Neural crest cell (in vitro differentiated cells): ENCODE measurements at regions not wholly inside any gene's neighbourhood (a gene's known extent, or its start where the extent isn't known, plus 50 kb on each side); places are given as distances from the start of the nearest gene placed in this dataset.

ENCODE experiments used
- DNase-seq: peaks from one replicate; pipeline ENCODE4 v3.0.0; 2021; ENCODE audit warnings: low read depth, mixed read lengths, low spot score
- H3K27ac Mint-ChIP-seq: one replicate; pipeline ENCODE4 v1.8.0; 2021; ENCODE audit warnings: mild to moderate bottlenecking, mixed read lengths; ENCODE audit not compliant: unreplicated experiment
- H3K27me3 Mint-ChIP-seq: 2 replicates; pipeline ENCODE4 v1.8.0; 2021; ENCODE audit warnings: low read depth, mild to moderate bottlenecking, mixed read lengths
- H3K36me3 Mint-ChIP-seq: 2 replicates; pipeline ENCODE4 v1.8.0; 2021; ENCODE audit warnings: low read depth, mild to moderate bottlenecking, mixed read lengths
- H3K4me1 Mint-ChIP-seq: 2 replicates; pipeline ENCODE4 v1.8.0; 2021; ENCODE audit warnings: mixed read lengths
- H3K4me3 Mint-ChIP-seq: one replicate; pipeline ENCODE4 v1.8.0; 2021; ENCODE audit warnings: mild to moderate bottlenecking, mixed read lengths
- H3K9me3 Mint-ChIP-seq: 2 replicates; pipeline ENCODE4 v1.8.0; 2021; ENCODE audit warnings: mixed read lengths
- TF ChIP-seq, protein P1 (sequence below): fragments of 200-600 bp; sonication (generic); conservative IDR thresholded peaks from 2 replicates; pipeline ENCODE4 v1.5.0; 2021; ENCODE audit warnings: antibody characterized with exemption, mild to moderate bottlenecking

DNA sequence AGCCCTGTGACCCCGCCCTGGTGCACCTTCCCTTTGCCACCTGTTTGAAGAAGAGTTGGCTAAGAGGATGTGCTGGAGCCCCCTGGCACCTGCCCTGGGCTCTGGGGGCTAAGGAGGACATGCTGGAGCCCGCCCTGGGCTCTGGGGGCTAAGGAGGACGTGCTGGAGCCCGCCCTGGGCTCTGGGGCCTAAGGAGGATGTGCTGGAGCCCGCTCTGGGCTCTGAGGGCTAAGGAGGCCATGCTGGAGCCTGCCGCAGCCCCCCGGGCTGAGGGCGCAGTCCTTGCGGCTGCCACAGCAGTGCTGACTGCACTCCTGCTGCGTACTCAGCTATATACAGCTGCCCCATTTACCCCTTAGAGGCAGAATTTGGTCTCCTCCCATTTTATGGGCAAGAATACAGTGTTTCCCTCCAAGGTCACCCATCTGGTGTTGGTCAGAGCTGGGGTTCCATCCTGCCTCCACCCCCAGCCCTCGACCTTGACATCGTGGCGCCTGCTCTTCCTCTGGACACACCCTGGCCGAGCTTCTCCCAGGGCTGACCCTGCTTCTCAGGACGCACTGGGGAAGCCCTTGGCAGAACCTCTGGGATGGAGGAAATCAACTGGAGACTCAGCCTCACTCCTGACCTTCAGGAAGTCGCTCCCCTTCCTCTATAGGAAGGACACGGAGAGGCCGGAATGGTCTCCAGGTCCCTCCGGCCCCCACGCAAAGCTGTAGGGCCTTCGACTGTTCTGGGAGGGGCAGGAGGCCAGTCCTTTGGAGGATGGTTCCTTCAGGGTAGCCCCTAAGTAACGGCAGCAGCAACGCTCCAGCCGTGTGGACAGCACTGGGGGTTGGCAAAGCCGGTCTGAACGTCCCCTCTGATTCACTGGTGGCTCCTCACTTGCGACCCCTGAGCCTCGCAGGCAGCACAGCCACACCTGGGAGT is 65.0 kb upstream of the HPCAL1 start:
- peaks cover 5% of the 10 kb centered on the region for H3K4me1 Mint-ChIP-seq
- H3K27ac Mint-ChIP-seq: peak overlapping the region; percentile 62
- no peaks in the 10 kb centered on the region for H3K27me3 Mint-ChIP-seq
- DNase-seq: no peak
- H3K4me3 Mint-ChIP-seq: no peak overlapping the region
- no peaks in the 10 kb centered on the region for H3K36me3 Mint-ChIP-seq
- H3K9me3 Mint-ChIP-seq: no peaks in the 10 kb centered on the region
- TF ChIP-seq, protein P1, sequence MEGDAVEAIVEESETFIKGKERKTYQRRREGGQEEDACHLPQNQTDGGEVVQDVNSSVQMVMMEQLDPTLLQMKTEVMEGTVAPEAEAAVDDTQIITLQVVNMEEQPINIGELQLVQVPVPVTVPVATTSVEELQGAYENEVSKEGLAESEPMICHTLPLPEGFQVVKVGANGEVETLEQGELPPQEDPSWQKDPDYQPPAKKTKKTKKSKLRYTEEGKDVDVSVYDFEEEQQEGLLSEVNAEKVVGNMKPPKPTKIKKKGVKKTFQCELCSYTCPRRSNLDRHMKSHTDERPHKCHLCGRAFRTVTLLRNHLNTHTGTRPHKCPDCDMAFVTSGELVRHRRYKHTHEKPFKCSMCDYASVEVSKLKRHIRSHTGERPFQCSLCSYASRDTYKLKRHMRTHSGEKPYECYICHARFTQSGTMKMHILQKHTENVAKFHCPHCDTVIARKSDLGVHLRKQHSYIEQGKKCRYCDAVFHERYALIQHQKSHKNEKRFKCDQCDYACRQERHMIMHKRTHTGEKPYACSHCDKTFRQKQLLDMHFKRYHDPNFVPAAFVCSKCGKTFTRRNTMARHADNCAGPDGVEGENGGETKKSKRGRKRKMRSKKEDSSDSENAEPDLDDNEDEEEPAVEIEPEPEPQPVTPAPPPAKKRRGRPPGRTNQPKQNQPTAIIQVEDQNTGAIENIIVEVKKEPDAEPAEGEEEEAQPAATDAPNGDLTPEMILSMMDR: no peak

DNA sequence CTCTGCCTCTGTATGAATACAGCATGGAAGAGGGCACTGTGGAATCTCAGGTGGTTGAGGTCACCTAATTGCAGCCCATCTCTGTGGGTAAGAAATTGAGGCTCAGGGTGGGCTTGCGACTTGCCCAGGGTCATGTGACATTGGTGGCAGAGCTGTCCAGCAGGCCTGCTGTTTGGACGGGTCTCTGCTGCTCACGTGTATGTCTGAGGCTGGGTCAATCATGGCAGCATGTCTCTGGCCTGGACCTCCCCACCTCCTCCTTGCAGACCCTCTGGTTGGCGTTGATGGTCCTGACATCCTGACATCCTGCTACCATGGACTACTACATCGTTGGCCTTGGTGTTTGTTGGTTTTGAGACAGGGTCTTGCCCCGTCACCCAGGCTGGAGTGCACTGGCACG is 64.3 kb upstream of the HPCAL1 start:
- Mint-ChIP-seq H3K9me3 (no peaks in the 10 kb centered on the region), H3K4me1 (peaks cover 5% of the 10 kb centered on the region), H3K27me3 (no peaks in the 10 kb centered on the region), H3K27ac (no peak overlapping the region), H3K4me3 (no peak overlapping the region), H3K36me3 (no peaks in the 10 kb centered on the region)
- DNase-seq: no peak
- TF ChIP-seq, protein P1: no peak

DNA sequence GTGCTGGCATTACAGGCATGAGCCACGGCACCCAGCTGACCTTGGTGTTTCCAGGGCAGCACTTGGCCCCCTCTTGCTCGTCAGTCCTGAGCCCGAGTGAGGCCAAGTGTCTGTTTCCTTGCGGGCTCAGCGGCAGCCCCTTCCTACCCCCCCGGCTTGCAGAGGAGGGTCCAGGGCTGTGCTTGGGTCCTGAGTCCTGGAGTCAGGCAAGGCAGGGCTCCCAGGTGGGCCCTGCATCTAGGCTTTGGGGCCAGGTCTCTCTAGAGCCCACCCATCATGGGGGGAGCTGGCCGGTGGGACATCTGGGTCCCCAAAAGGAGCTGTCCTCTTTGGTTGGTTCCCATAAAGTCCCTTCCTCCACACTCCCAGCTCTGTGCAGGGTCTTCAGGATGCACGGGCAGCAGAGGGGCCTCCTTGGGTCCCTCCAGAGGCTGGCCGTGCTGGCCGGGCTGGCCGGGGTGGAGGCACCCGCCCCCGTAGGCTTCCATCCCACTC is 63.7 kb upstream of the HPCAL1 start:
- Mint-ChIP-seq H3K4me1 (no peaks in the 10 kb centered on the region), H3K27ac (no peak overlapping the region), H3K27me3 (no peaks in the 10 kb centered on the region), H3K9me3 (no peaks in the 10 kb centered on the region), H3K4me3 (no peak overlapping the region), H3K36me3 (no peaks in the 10 kb centered on the region)
- TF ChIP-seq, protein P1: no peak
- DNase-seq: no peak

DNA sequence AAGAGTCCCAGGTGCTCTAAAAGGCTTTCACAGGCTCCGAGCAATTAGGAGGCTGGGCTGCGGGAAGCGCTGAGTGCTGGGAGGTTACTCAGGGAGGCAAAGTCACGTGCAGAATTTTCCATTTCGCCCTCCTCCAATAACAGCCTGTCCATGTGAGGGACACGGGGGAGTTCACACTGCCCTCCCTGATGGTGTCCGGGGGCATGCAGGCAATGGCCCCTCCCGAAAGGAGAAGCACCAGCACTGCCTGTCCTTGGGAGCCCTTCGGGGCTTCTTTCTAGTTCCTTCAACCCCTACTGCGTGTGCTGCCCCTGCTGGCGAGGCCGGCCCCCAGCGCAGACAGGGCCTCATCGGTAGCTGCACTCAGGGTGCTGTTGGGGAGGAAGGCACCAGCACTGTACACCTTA is 63.1 kb upstream of the HPCAL1 start:
- Mint-ChIP-seq H3K27me3 (no peaks in the 10 kb centered on the region), H3K36me3 (no peaks in the 10 kb centered on the region), H3K4me3 (no peak overlapping the region), H3K27ac (no peak overlapping the region), H3K4me1 (no peaks in the 10 kb centered on the region), H3K9me3 (no peaks in the 10 kb centered on the region)
- DNase-seq: no peak
- TF ChIP-seq, protein P1: no peak

DNA sequence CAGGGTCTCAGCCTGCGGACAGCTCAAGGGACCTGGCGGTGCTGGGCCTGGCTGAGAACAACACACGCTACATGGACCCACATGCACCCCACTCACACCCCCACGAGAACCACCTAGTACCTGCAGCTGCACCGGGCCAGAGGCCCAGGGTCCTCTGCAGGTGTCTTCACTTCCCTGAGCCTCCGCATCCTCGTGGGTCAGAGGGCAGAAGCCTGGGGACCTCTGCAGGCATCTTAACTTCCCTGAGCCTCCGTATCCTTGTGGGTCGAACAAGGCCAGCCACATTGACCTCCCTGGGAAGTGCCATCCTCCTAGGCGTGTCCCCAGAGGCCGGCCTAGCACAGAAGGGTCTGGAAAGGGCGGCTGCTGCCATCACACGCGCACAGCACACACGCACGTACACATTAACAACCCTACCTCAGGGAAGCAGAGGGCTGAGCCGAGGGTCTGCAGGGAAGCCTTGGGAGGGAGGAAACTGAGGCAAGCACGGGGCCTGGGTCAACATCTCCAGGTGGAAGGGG is 62.5 kb upstream of the HPCAL1 start:
- H3K9me3 Mint-ChIP-seq: no peaks in the 10 kb centered on the region
- no peak for DNase-seq
- H3K4me1 Mint-ChIP-seq: no peaks in the 10 kb centered on the region
- no peaks in the 10 kb centered on the region for H3K27me3 Mint-ChIP-seq
- TF ChIP-seq, protein P1: no peak
- H3K4me3 Mint-ChIP-seq: no peak overlapping the region
- H3K36me3 Mint-ChIP-seq: no peaks in the 10 kb centered on the region
- no peak overlapping the region for H3K27ac Mint-ChIP-seq
